Urothelium cell line (cell line): ENCODE measurements at regions not wholly inside any gene's neighbourhood (a gene's known extent, or its start where the extent isn't known, plus 50 kb on each side); places are given as distances from the start of the nearest gene placed in this dataset.
"Not testable (repeated sequence)": the region's sequence is repeated elsewhere in the genome, so short reads cannot be mapped to it uniquely, and the experiment has no call there.

ENCODE experiments used
- DNase-seq: peaks from one replicate; pipeline ENCODE4 v3.0.0; 2011; ENCODE audit warnings: low spot score, mixed read lengths
- FAIRE-seq: peaks from 2 replicates; lab custom pipeline; 2011; peaks lifted over from hg19 to GRCh38; lab: Jason Lieb, UNC

DNA sequence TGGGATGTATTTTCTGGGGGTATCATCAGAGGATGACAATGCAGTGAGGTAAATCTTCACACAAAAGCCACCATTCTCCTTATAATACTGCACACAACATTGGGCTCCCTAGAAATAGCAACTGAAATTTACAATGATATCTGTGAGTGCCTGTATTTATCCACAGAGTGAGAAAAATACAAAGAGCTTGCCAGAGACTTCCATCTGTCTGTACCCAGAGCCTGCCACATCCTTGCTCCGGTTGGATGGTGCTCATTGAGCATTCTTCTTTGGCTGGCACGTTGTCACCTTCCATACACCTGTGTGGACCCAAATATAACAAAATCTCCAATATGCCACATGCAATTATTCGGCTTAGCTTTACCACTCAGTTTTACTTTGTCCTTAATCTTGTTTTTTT is 189.5 kb upstream of the UFM1 start:
- DNase-seq (no peak), FAIRE-seq (no peak)

DNA sequence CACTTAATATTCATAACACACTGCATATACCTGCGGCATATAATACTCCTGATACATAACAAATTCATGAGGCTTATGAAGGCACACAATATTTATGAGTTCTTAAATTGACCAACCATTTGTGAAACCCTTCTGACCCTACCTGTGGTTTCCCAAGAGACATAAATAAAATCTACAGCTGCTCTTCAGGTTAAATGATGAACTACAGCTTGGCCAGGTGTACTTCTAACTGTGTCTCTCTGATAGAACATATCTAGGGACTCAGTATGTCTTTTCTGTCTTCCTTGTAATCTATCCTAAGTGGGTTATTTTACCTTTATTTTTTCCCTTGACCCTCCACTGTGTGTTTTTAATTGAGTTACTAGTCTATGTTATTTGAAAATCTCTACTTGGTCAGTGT is 189.9 kb upstream of the UFM1 start:
- DNase-seq (no peak), FAIRE-seq (no peak)

DNA sequence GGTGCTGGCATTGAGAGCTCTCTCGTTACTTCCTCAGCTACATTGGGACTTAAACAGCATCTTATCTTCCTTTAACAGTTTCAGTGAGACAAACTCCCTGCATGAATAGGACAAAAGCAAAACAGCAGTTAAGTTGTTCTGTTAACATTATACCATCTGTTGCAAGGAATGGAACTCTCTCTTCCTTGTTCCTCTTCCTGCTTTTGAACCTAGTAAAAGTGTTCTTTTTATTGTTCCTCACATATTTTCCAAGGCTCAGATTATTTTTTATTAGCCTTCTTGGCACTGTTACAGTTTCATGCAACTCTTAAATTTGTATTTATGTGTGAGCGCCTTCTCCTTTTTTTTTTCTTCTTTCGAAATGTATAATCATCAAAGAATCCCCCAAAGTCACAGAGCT is 202.6 kb upstream of the UFM1 start:
- FAIRE-seq: no peak
- DNase-seq: no peak

DNA sequence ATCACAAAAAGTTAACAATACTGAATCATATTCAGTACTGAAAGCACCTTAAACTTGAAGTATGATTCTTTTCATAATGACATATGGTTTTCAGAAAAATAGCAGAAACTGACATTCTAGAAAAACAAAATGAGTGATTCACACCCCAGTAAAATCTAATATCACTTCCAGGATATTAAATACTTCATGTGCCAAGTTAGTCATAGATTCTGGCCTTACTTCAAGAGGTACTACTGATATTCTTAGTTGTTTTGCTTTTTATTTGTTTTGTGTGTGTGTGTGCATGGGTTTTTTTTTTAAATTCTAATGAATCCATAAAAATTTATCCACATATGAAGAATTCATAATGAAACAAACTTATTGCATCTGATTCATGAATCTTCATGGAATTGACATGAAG is 207.9 kb upstream of the UFM1 start:
- FAIRE-seq (no peak), DNase-seq (no peak)

DNA sequence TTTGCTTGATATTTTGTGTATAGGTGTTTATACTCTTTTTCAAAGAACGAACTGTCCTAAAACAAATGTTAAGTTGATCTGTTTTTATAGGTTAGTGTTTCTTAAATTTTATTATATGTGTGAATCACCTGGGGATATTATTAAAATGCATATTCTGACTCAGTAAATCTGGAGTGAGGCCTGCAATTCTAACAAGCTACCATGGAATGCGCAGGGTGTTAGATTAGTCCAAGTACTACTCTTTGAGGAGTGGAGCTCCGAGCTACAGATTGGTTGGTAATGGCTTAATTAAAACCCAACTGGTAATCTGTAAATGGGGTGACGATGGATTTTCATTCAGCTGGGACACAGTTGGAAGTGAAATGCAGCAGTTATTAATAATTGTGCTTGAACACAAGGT is 214.1 kb upstream of the UFM1 start:
- FAIRE-seq (no peak), DNase-seq (no peak)

DNA sequence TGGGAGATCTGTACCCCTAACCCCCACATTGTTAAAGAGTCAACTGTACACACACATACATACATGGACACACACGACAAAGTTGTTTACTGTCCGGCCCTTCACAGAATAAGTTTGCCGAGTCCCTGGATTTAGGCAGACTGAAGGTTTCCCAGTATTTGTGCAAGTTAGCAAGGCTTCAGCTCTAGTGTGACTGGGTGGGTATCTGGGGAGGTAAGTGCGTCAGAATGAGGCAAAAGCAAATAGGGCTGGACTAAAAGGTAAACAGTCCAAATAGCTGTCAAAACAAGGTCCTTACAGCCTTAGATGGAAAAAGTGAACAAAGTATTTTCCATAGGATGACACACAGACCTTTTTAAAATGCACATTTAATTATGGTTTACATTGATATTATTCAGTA is 228.4 kb upstream of the UFM1 start:
- DNase-seq: no peak
- FAIRE-seq: no peak

DNA sequence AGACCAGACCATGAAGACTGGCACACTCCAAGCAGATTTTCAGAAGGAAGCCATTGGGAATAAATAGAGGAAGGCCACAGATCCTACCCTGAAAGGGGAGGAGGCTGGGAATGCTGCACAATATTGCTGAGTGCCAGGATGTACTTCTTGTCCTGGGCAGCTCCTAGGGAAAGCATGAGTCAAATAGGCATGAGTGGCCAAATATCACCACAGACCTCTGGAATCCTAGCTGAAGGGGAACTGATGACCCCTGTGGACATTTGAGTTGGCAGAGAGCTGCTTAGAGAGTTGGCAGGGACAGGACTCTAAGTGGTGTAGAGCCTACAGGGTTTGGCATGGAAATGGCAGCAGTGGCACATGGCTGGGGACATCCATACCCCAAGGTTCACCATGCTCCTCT is 234.3 kb upstream of the TRPC4 start:
- no peak for FAIRE-seq
- no peak for DNase-seq

DNA sequence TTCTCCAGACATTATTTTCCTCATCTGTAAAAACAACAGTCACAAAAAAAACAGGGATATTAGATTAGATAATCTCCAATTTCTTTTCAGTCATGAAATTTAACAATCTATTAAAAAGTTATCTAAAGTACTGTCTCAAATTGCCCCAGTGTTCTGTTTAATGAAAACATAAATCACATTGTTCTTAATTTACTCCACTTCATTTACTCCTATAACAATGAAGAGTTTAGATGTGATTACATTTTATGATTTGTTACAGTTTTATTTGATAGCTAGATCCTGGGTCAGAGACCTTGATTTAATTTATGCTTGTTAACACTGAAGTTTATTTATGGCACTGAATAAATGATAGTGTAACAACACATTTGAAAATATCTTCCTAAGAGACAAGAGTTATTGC is 230.2 kb upstream of the TRPC4 start:
- no peak for FAIRE-seq

DNA sequence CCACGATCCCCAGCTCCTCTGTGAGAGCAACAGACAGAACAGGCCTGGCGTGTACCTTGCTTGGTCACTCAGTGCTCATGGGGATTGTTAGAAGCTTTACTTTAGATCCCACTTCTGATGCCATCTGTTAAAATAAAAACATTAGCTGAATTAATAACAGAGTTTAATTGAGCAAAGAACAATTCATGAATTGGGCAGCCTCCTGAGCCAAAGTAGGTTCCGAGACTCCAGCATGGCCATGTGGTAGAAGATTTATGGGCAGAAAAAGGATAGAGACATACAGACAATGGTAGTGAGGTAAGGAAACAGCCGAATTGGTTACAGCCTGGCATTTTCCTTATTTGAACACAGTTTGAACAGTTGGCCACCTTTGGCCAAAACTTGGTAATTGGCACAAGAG is 223.9 kb upstream of the TRPC4 start:
- DNase-seq (no peak), FAIRE-seq (no peak)

More for the DNA sequence above, 230.2 kb upstream of the TRPC4 start:
- DNase-seq: no peak

DNA sequence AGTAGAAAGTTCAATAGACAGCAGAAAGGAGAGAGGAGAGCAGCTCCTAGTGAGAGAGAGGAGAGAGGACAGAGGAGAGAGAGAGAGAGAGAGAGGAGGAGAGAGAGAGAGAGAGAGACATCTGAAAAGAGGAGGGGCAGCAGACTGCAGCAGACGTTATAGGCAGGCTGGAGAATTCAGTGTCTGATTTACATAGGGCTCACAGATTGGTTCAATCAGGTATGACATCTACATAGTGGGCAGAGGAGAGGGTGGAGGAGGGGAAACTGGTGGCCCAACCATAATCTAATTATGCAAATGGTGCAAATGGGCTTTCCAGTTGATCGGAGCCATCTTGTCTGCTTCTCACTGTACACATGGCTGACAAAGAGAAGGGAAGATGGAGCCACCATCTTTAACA is 221.3 kb upstream of the TRPC4 start:
- DNase-seq (no peak), FAIRE-seq (no peak)

DNA sequence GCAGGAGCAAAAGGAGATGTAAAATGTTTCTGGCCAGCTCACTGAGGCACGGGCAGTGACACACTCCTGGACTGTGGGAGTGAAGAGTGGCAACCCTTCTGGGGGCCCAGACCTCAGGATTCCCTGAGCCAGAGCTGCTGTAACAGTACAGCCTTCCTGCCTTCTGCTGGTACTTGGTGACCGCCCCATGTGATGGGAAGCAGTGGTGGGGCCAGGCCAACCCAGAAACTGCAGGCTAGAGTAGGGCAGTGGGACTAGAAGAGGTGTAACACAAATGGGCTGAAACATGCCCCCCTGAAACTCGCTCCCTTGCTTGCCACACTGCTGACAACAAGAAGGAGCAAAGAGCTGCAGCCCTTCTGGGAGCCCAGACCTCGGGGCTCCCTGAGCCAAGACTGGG is 217.1 kb upstream of the TRPC4 start:
- FAIRE-seq (no peak), DNase-seq (no peak)

DNA sequence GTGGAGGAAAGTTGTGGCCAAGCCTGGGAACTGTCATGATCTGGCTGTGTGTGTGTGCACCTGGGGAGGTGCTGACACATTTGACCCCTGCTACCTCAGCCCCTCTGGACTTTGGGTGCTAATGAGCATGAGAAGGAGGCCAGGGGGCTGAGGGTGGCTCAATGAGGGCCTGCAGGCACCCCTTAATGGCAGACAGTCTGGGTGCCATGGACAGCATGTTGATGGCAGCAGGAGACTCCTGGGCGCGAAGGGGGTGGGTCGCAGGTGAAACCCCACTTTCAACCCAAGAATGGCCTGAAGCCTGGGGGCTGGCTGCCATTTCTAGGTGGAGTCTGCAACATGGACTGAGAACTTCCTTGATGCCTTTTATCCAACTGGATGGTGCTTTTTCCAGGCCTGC is 216.4 kb upstream of the TRPC4 start:
- FAIRE-seq (no peak), DNase-seq (no peak)

DNA sequence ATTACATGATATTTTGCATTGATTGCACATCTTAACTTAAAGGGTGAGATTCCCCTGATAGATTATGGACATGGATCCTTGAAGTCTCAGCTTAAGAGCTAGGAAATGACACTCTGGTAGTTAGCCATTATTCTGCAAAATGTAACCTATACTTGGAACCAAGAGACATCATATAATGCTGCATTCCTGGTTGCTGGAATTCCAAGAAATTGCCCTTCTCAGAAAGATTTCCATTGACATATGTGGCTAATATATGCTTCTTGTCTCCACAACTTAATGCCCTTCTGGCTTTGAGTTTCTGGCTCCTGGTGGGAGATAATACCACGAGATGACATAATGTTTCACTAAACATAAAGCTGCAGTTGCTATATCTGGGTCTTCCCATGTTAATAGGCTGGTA is 204.4 kb upstream of the TRPC4 start:
- FAIRE-seq (no peak), DNase-seq (no peak)

DNA sequence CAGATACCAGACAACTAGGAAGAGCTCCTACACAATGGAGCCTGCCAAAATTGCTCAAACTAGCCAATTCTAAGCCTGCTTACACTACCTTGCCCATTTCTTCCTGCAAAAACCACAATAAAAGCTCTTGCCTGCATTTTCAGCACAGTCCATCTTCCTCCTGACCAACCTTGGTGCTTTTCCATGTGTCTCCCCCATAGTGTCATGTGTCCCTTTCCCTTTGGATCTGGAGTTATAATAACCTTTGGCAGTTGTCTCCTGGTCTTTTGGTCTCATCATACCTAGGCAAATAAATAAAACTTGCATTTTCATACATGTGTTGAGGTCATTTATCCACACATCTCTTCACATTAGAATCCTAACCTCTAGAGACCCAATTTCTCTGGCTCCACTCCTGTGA is 203.1 kb upstream of the TRPC4 start:
- FAIRE-seq (no peak), DNase-seq (no peak)

DNA sequence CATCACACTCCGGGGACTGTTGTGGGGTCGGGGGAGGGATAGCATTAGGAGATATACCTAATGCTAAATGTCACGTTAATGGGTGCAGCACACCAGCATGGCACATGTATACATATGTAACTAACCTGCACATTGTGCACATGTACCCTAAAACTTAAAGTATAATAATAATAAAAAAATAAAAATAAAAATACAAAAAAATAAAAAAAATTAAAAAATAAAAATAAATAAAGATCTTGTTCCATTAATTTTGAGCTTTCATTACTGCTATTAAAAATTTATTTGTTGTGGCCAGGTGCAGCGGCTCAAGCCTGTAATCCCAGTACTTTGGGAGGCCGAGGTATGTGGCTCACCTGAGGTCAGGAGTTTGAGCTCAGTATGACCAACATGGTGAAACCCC is 201.8 kb upstream of the TRPC4 start:
- DNase-seq, FAIRE-seq: not testable (repeated sequence)

DNA sequence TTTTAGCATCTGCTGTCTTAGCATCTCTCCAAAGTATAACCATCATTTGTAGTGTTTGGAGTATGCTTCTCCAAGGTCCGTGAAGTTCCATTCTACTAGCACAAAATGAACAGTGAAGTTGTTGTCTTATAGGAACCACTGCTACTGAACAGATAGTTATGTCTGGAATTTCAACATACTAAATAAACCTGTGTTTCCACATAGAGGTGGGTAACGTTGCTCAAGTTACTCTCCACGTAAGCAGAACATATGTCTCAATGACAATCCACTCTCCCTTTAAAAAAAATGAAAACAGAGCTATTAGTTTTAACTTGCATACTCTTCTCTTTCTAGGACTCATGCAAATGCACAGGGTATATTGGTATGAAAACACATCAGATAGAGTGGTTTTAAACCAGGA is 184.3 kb upstream of the TRPC4 start:
- no peak for FAIRE-seq

DNA sequence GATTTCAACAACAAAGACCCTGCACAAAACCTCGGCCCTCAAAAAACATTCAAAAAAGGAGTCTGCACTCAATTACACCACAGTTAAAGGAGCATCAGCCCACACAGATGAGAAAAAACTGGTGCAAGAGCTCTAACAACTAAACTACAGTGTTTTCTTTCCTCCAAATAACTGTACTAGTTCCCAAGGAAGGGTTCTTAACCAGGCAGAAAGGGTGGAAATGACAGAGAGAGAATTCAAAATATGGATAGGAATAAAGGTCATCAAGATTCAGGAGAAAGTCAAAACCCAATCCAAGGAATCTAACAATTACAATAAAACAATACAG is 176.4 kb upstream of the TRPC4 start:
- FAIRE-seq (no peak), DNase-seq (no peak)

More for the DNA sequence above, 184.3 kb upstream of the TRPC4 start:
- no peak for DNase-seq

DNA sequence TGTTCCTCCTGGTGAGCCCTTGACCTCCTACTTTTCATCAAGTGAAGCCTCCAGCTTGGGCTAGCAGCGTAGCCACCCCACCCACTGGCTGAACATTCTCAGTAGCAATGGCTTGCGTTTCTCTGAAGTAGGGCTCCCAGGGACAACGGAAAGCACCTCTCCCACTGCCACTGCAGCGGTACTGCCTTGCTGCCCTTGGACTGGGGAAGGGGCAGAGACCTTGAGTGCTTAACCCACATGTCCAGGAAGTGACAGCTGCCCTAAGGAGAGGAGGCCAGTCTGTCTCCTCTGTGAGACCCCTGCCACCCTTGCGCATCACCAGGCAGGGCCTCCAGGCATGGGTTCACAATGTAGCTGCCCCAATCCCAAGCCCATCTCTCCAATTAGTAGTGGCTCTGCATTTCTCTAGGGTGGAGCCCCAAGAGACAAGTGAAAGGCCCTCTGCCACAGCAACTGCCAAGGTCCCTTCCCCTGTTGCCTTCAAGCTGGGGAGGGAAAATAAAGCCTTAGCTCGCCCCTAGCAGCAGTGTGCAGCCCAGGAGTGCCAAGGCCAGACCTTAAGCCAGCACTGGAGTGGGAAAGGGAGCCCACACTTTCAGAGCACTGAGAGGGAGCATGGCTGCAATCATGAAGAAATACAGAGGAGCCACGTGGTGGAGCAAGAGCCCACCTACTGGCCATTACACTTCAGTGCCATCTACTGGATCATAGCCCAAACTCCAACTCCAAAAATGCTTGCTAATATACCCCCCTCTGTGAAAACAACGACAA is 175.9 kb upstream of the TRPC4 start:
- DNase-seq (peak; percentile 7), FAIRE-seq (no peak)

DNA sequence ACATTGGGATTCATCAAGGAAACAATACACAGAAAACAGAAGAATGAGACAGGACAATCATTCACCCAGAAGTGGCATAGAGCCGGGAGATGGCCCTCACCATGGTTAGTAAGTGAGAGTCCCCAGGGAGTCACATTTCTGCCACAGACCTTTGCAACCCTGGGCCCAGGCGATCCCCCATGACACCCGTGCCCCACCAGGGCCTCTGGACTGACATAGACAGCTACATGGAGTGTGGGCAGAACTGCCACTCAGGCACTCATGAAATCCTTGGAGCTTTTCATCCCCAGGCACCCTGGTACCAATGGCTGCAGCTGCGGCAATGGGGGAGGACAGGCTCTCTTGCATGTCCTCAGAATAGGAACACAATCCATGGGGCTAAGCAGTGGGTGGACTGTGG is 174.5 kb upstream of the TRPC4 start:
- no peak for FAIRE-seq
- no peak for DNase-seq

DNA sequence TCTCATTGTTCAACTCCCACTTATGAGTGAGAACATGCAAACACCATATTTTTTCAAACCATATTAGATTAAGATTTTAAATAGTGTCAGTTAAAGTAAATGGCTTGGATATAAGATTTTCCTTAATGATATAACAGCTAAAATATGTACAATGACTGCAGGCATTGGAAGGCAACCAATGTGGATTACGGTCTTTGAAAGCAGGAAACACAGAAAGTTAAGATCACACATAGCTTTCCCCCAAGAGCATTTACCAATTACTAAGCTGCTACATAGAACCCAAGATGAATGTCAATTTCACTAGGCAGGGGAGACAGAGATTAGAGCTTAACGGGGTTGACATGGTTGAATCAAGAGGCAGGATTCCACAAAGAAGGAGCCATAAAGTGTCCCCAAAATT is 173.2 kb upstream of the TRPC4 start:
- DNase-seq (no peak), FAIRE-seq (no peak)

DNA sequence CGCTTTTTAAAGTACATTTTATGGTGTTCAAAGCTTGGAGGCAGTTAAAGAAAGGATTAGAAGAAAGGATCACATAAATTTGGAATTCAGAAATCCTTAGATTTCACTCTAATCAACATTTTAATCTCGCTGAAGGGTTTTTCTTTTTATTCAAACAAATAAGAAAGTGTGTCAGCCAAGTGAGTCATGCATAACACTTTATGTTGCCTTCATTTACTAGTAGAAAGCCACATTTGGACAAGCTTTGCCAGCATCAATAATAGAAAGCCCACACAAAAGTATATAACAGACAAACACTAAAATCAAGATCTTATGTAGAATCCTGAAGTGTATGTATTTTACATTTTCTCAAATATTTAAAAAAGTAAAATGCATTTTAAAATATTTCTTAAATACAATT is 154.9 kb upstream of the TRPC4 start:
- DNase-seq: no peak
- no peak for FAIRE-seq

DNA sequence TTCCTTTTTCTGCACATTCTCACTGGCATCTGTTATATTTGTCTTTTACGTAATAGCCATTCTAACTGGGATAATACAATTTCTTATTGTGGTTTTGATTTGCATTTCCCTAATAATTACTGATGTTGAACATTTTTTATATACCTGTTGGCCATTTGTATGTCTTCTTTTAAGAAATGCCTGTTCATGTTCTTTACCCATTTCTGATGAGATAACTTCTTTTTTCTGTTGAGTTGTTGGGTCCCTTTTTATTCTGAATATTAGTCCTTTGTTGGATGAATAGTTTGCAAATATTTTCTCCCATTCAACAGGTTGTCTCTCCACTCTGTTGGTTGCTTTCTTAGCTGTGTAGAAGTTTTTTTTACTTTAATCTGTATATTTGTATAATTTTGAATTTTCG is 147.7 kb upstream of the TRPC4 start:
- no peak for DNase-seq
- no peak for FAIRE-seq

DNA sequence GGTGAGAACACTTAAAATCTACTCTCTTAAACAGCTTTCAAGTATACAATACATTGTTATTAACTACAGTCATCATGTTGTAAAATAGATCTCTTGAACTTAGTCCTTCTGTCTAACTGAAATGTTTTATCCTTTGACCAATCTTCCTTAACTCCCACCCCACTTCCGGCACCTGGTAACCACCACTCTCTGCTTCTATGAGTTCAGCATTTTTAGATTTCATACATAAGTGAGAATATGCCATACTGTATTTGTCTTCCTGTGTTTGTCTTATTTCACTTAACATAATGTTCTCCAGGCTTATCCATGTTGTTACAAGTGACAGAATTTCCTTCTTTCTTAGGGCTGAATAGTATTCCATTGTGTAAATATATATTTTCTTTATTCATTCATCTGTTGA is 144.1 kb upstream of the TRPC4 start:
- no peak for FAIRE-seq
- DNase-seq: no peak
